ENCODE measurements at regions not wholly inside any gene's neighbourhood (a gene's known extent, or its start where the extent isn't known, plus 50 kb on each side); places are given as distances from the start of the nearest gene placed in this dataset.

DNA sequence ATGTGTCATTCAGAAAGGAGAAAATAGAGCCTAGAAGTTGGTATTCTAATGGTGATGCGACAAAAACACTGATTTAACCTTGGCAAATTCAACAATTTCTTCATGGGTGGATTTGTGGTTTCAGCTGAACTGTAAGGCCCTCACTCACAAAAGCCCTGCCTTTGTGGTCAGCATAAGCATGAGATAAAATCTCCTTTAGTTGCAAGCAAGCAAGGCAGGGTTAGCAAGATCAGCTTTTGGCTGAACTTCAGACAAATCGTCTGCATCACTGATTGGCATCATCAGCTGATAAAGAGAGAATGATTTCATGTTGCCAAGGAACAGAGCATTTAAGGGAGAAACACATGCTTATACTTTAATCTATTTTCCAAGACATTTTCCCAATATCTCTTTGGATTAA is 2582.2 kb downstream of the PCDH7 start:
- ChIA-PET CTCF (no interaction called here), POLR2A (no interaction called here)
- Histone ChIP-seq H3K27ac (no peak overlapping the region), H3K9me3 (no peaks in the 10 kb centered on the region), H3K4me1 (no peaks in the 10 kb centered on the region), H3K4me2 (no peak overlapping the region), H3K4me3 (no peak overlapping the region)
- FAIRE-seq (no peak), ATAC-seq (no peak), DNase-seq (ENCODE audit: low read depth in 1 of 2, low spot score in 1 of 2) (peak in 1 of 2 experiments; percentile 2)
- 26% methylated on average over 2 of the region's 2 CpGs for WGBS (ENCODE audit: missing lambda C conversion rate)
- no peak for TF ChIP-seq MAFK (IDR thresholded peaks at IDR 0.05; ENCODE audit: partially characterized antibody)
- no peak for TF ChIP-seq BHLHE40 (IDR thresholded peaks at IDR 0.05; ENCODE audit: low read depth, low read length)
- TF ChIP-seq HOXB5 (CRISPR knock-in tag; IDR thresholded peaks at IDR 0.05) = no peak

- no peaks in the 10 kb centered on the region for H3K4me1 ChIP-seq
- ChIA-PET POLR2A (no interaction called here), CTCF (no interaction called here)
- H3K4me3 ChIP-seq = no peak overlapping the region
- TF ChIP-seq E2F6 (IDR thresholded peaks at IDR 0.05; ENCODE audit: borderline replicate concordance, low read depth) (no peak), CHD2 (IDR thresholded peaks at IDR 0.05; ENCODE audit: low read length, partially characterized antibody) (no peak), ATOH8 (CRISPR knock-in tag; IDR thresholded peaks at IDR 0.05; ENCODE audit: low read depth) (no peak), NFE2L2 (conservative IDR thresholded peaks at IDR 0.05; ENCODE audit: low read length) (no peak), CEBPB (IDR thresholded peaks at IDR 0.05) (no peak), GATA3 (IDR thresholded peaks at IDR 0.05; ENCODE audit: borderline replicate concordance) (no peak), CBX8 (IDR thresholded peaks at IDR 0.05) (no peak), RCOR1 (IDR thresholded peaks at IDR 0.05; ENCODE audit: low read depth, low read length) (no peak), POLR2AphosphoS2 (conservative IDR thresholded peaks at IDR 0.05; ENCODE audit: low read length) (no peak), FOSL2 (IDR thresholded peaks at IDR 0.05) (no peak), FOSL2 (CRISPR knock-in tag; IDR thresholded peaks at IDR 0.05) (no peak), MAZ (IDR thresholded peaks at IDR 0.05; ENCODE audit: borderline replicate concordance, low read depth, low read length) (no peak)
- FAIRE-seq (no peak), ATAC-seq (no peak), DNase-seq (ENCODE audit: low read depth in 1 of 2, low spot score in 1 of 2) (no peak)
- no peak overlapping the region for H3K4me2 ChIP-seq
- 22% methylated on average over 2 of the region's 2 CpGs for WGBS (ENCODE audit: missing lambda C conversion rate)
- no peak overlapping the region for H3K27ac ChIP-seq
- H3K9me3 ChIP-seq = no peaks in the 10 kb centered on the region
These were observed 2586.0 kb downstream of the PCDH7 start for GRCh38 chr4:33306131-33306530.

GRCh38 chr4:33316033-33316432 is 2595.9 kb downstream of the PCDH7 start:
- FAIRE-seq (no peak), ATAC-seq (no peak), DNase-seq (ENCODE audit: low read depth in 1 of 2, low spot score in 1 of 2) (no peak)
- no peaks in the 10 kb centered on the region for H3K4me1 ChIP-seq
- ChIA-PET POLR2A (no interaction called here), CTCF (no interaction called here)
- WGBS (ENCODE audit: missing lambda C conversion rate) = 10% methylated on average over 2 of the region's 2 CpGs
- no peaks in the 10 kb centered on the region for H3K9me3 ChIP-seq
- H3K4me3 ChIP-seq = no peak overlapping the region
- no peak overlapping the region for H3K4me2 ChIP-seq
- TF ChIP-seq, protein P1, sequence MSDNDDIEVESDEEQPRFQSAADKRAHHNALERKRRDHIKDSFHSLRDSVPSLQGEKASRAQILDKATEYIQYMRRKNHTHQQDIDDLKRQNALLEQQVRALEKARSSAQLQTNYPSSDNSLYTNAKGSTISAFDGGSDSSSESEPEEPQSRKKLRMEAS (IDR thresholded peaks at IDR 0.05) = no peak
- TF ChIP-seq NPAS2 (CRISPR knock-in tag; IDR thresholded peaks at IDR 0.05; ENCODE audit: borderline replicate concordance) (no peak), JUNB (IDR thresholded peaks at IDR 0.05) (no peak), GATA3 (IDR thresholded peaks at IDR 0.05; ENCODE audit: borderline replicate concordance) (no peak), RCOR1 (IDR thresholded peaks at IDR 0.05; ENCODE audit: low read depth, low read length) (no peak), E2F6 (IDR thresholded peaks at IDR 0.05; ENCODE audit: borderline replicate concordance, low read depth) (no peak)
- H3K27ac ChIP-seq = no peak overlapping the region

GRCh38 chr4:33316578-33316977 is 2596.4 kb downstream of the PCDH7 start:
- ChIA-PET POLR2A (no interaction called here), CTCF (no interaction called here)
- no peak for ATAC-seq
- FAIRE-seq = no peak
- 17% methylated on average over 2 of the region's 3 CpGs for WGBS (ENCODE audit: missing lambda C conversion rate)
- H3K4me2 ChIP-seq = no peak overlapping the region
- TF ChIP-seq PHF8 (IDR thresholded peaks at IDR 0.05; ENCODE audit: borderline replicate concordance, low read depth) (no peak), CBX8 (IDR thresholded peaks at IDR 0.05) (no peak), FOXS1 (CRISPR knock-in tag; IDR thresholded peaks at IDR 0.05) (no peak), SMC3 (IDR thresholded peaks at IDR 0.05) (no peak), RCOR1 (IDR thresholded peaks at IDR 0.05; ENCODE audit: low read depth, low read length) (no peak), EHMT2 (IDR thresholded peaks at IDR 0.05; ENCODE audit: low read depth) (no peak), RARB (CRISPR knock-in tag; IDR thresholded peaks at IDR 0.05) (no peak), JUN (IDR thresholded peaks at IDR 0.05) (no peak), EHF (CRISPR knock-in tag; IDR thresholded peaks at IDR 0.05) (no peak), MAFK (IDR thresholded peaks at IDR 0.05; ENCODE audit: partially characterized antibody) (no peak), E2F6 (IDR thresholded peaks at IDR 0.05; ENCODE audit: borderline replicate concordance, low read depth) (no peak), HEYL (CRISPR knock-in tag; IDR thresholded peaks at IDR 0.05) (no peak), POLR2AphosphoS2 (conservative IDR thresholded peaks at IDR 0.05; ENCODE audit: low read length) (no peak), GATA3 (IDR thresholded peaks at IDR 0.05; ENCODE audit: borderline replicate concordance) (no peak), HOXB13 (CRISPR knock-in tag; IDR thresholded peaks at IDR 0.05; ENCODE audit: low read depth) (no peak)
- TF ChIP-seq, protein P1 (IDR thresholded peaks at IDR 0.05) = no peak
- no peaks in the 10 kb centered on the region for H3K9me3 ChIP-seq
- no peak overlapping the region for H3K27ac ChIP-seq
- no peak for DNase-seq (ENCODE audit: low read depth in 1 of 2, low spot score in 1 of 2)
- H3K4me3 ChIP-seq = no peak overlapping the region
- no peaks in the 10 kb centered on the region for H3K4me1 ChIP-seq
